Activated CD4-positive, alpha-beta memory T cell treated with anti-CD3 and anti-CD28 coated beads for 36 hours (primary cell): ENCODE measurements at regions not wholly inside any gene's neighbourhood (a gene's known extent, or its start where the extent isn't known, plus 50 kb on each side); places are given as distances from the start of the nearest gene placed in this dataset.
A peak's percentile ranks its signal among the peaks of the same experiment; 100 is the strongest.

ENCODE experiments used
- CTCF ChIA-PET: fragments of 350-600 bp; sonication (Branson Sonifier 250); formaldehyde crosslinking; loops from one replicate; lab custom pipeline; 2021; ENCODE audit warnings: antibody characterized with exemption, inconsistent platforms; lab: Charles Lee
- POLR2A ChIA-PET: fragments of 350-600 bp; sonication (Branson Sonifier 250); formaldehyde crosslinking; loops from one replicate; lab custom pipeline; 2021; ENCODE audit warnings: antibody characterized with exemption; lab: Charles Lee
- DNase-seq: peaks from one replicate; pipeline ENCODE4 v3.0.0-alpha.2; 2020
- H3K27ac Mint-ChIP-seq: one replicate; pipeline ENCODE4 v1.8.0; 2021; ENCODE audit warnings: mixed read lengths
- H3K27me3 Mint-ChIP-seq: one replicate; pipeline ENCODE4 v1.8.0; 2021; ENCODE audit warnings: mixed read lengths
- H3K36me3 Mint-ChIP-seq: one replicate; pipeline ENCODE4 v1.8.0; 2021; ENCODE audit warnings: mixed read lengths
- H3K4me1 Mint-ChIP-seq: one replicate; pipeline ENCODE4 v1.8.0; 2021; ENCODE audit warnings: low read depth, mixed read lengths
- H3K4me3 Mint-ChIP-seq: one replicate; pipeline ENCODE4 v1.8.0; 2021; ENCODE audit warnings: mild to moderate bottlenecking, mixed read lengths
- H3K9me3 Mint-ChIP-seq: one replicate; pipeline ENCODE4 v1.8.0; 2021; ENCODE audit warnings: mixed read lengths
- intact Hi-C: fragments of 100-400 bp; cut with micrococcal nuclease; formaldehyde crosslinking; loops from one replicate; pipeline ENCODE4 v1.15.1; 2023

DNA sequence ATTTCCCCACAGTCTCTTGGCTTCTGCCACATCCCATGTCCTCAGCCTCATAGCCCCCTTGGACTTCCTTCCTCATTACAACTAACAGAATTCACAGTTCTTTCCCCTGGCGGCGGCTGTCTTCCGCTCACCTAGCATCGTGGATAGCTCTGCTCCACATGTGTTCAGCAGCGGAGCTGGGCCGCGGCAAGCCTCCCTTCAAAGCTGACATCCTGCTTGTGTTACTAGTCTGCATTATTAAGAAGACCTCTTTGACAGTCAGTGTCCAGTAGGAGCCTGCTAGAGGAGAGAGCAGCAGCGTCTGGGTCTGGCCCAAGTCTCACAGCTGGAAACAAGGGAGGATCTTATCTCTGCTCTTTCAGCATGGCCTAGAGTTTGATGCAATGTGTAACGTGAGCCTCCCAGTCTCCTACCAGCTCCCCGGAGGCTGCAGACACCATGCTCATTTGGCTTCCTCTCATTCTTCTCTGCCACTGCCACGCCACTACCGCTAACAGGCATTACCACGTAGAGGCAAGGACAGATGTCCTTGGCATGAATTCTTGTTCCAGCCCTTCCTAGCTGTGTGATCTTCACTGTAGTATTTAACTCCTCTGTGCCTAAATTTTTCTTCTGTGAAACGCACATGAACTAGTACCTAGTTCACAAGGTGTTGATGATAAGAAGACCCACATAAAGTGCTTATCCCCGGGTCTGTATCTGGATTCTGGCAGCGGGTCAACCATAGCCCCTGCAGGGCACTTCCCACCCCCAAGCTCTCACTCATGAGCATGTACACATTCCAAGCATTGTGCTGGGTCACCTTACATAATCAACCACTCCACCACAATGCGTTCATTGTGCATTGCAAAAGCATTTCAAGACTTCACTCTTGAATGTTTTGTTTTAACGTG lies 107.1 kb upstream of the BACH2 start:
- H3K4me3 Mint-ChIP-seq, result peak overlapping the region; percentile 64
- ChIA-PET CTCF (interaction anchor here (0.9 to 3.2 kb wide), 6 partner anchors 8 to 117 kb away, joined by 3 to 13 read pairs (median 7); no protein-coding TSS in a partner anchor), POLR2A (interaction anchor here (1.1 to 8.7 kb wide), 5 partner anchors 22 to 75 kb away, joined by 3 to 98 read pairs (median 56); no protein-coding TSS in a partner anchor)
- intact Hi-C loops, result loop anchor here (10.0 kb wide), 1 partner anchor 579 kb away; the partner anchor contains the start of gene CASP8AP2
- H3K9me3 Mint-ChIP-seq, result no peaks in the 10 kb centered on the region
- H3K27ac Mint-ChIP-seq, result peak overlapping the region; percentile 93
- no peaks in the 10 kb centered on the region for H3K27me3 Mint-ChIP-seq
- DNase-seq, result no peak
- H3K4me1 Mint-ChIP-seq, result peaks cover 81% of the 10 kb centered on the region
- peaks cover 20% of the 10 kb centered on the region for H3K36me3 Mint-ChIP-seq

DNA sequence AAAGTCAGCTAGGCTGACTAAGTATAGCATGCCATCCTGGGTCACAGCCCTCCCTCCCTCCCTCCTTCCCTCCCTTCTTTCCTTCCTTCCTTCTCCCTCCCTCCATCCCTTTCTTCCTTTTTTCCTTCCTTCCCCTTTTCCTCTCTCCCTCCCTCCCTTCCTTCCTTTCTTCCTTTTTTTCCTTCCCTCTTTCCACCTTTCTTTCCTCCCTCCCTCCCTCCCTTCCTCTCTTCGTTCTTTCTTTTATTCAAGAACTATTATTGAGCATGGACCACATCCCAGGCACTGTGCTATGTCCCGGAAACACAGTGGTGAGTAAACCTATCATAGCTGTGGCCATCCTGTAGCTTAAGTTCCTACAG lies 106.2 kb upstream of the BACH2 start:
- Mint-ChIP-seq H3K27me3 (no peaks in the 10 kb centered on the region), H3K36me3 (peaks cover 20% of the 10 kb centered on the region), H3K27ac (peak overlapping the region; percentile 93), H3K4me3 (peak overlapping the region; percentile 64), H3K9me3 (no peaks in the 10 kb centered on the region), H3K4me1 (peaks cover 88% of the 10 kb centered on the region)
- ChIA-PET POLR2A (interaction anchor here (0.7 to 8.7 kb wide), 12 partner anchors 10 to 118 kb away, joined by 3 to 127 read pairs (median 6); no protein-coding TSS in a partner anchor), CTCF (interaction anchor here (0.8 to 3.2 kb wide), 9 partner anchors 9 to 129 kb away, joined by 3 to 13 read pairs (median 3); no protein-coding TSS in a partner anchor)
- no peak for DNase-seq
- intact Hi-C loops, result loop anchor here (1.0 to 10.0 kb wide), 5 partner anchors 8 to 578 kb away; partner anchors contain the start of gene CASP8AP2

DNA sequence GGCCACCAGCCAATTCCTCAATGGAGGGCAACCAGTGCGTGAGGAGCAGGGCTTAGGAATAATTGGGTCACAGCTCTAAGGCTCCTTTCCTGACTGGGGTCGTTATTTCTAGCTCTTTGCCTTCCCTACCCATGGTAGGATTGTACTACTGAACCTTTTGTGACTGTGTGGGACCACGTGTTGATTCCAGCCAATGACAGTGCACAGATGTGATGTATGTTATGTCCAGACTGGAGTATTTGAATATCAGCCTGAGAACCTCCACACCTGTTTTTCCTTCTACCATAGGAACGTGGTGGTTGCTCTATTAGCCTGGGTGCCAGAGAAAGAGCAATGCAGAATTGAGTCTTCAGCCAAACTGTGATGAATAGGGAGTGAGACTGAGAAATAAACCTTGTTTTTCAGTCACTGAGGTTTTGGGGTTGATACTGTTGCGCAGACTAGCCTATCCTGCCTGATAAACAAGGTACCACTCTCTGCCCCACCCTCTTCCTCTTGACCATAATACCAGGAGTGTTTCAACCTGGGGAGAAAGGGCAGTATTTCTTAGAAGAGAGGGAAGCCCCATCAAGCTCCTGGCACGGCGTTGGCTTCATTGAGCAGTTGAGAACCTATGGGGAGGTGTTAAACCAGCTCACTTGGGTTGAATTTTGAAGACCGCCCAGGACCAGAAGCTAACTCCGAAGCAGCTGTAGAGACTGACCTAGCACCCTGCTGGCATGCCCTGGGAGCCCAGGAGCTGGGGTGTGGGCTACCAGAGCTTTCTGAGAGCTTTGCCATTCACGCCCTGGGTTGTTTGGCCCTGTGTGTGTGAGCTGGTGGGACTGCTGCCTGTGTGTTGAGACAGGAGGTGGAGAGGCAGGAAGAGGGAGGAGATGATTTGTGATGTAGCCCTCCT lies 105.5 kb upstream of the BACH2 start:
- CTCF ChIA-PET, result interaction anchor here (0.8 to 3.2 kb wide), 12 partner anchors 9 to 221 kb away, joined by 3 to 13 read pairs (median 3); no protein-coding TSS in a partner anchor
- Mint-ChIP-seq H3K27ac (peak overlapping the region; percentile 93), H3K27me3 (no peaks in the 10 kb centered on the region), H3K4me3 (peak overlapping the region; percentile 64), H3K9me3 (no peaks in the 10 kb centered on the region), H3K36me3 (peaks cover 16% of the 10 kb centered on the region), H3K4me1 (peaks cover 88% of the 10 kb centered on the region)
- POLR2A ChIA-PET, result interaction anchor here (0.7 to 8.7 kb wide), 16 partner anchors 10 to 447 kb away, joined by 3 to 127 read pairs (median 4); no protein-coding TSS in a partner anchor
- intact Hi-C loops, result loop anchor here (1.0 to 10.0 kb wide), 5 partner anchors 9 to 577 kb away; partner anchors contain the start of gene CASP8AP2
- DNase-seq, result peak; percentile 74

GRCh38 chr6:90399970-90400369 lies 103.3 kb upstream of the BACH2 start:
- CTCF ChIA-PET, result interaction anchor here (0.9 to 4.6 kb wide), 6 partner anchors 15 to 113 kb away, joined by 3 to 36 read pairs (median 5); no protein-coding TSS in a partner anchor
- peaks cover 13% of the 10 kb centered on the region for H3K36me3 Mint-ChIP-seq
- intact Hi-C loops, result loop anchor here (2.0 to 10.0 kb wide), 6 partner anchors 49 to 575 kb away; partner anchors contain the start of gene CASP8AP2
- peaks cover 91% of the 10 kb centered on the region for H3K4me1 Mint-ChIP-seq
- POLR2A ChIA-PET, result interaction anchor here (1.0 to 8.7 kb wide), 10 partner anchors 7 to 321 kb away, joined by 3 to 127 read pairs (median 42); no protein-coding TSS in a partner anchor
- no peaks in the 10 kb centered on the region for H3K9me3 Mint-ChIP-seq
- no peaks in the 10 kb centered on the region for H3K27me3 Mint-ChIP-seq
- DNase-seq, result peak; percentile 72
- H3K4me3 Mint-ChIP-seq, result peak overlapping the region; percentile 71
- peak overlapping the region; percentile 93 for H3K27ac Mint-ChIP-seq

- intact Hi-C loops, result loop anchor here (1.0 to 5.0 kb wide), 17 partner anchors 8 to 443 kb away; no protein-coding TSS in a partner anchor
- POLR2A ChIA-PET, result interaction anchor here (0.6 to 8.7 kb wide), 21 partner anchors 9 to 398 kb away, joined by 3 to 127 read pairs (median 8); no protein-coding TSS in a partner anchor
- peak overlapping the region; percentile 71 for H3K4me3 Mint-ChIP-seq
- H3K36me3 Mint-ChIP-seq, result peaks cover 4% of the 10 kb centered on the region
- no peaks in the 10 kb centered on the region for H3K27me3 Mint-ChIP-seq
- H3K27ac Mint-ChIP-seq, result peak overlapping the region; percentile 93
- no peaks in the 10 kb centered on the region for H3K9me3 Mint-ChIP-seq
- H3K4me1 Mint-ChIP-seq, result peaks cover 92% of the 10 kb centered on the region
- peak; percentile 94 for DNase-seq
- CTCF ChIA-PET, result interaction anchor here (0.7 to 4.6 kb wide), 26 partner anchors 8 to 458 kb away, joined by 3 to 36 read pairs (median 4); no protein-coding TSS in a partner anchor
Observed at GRCh38 chr6:90397929-90398674, 101.5 kb upstream of the BACH2 start.

DNA sequence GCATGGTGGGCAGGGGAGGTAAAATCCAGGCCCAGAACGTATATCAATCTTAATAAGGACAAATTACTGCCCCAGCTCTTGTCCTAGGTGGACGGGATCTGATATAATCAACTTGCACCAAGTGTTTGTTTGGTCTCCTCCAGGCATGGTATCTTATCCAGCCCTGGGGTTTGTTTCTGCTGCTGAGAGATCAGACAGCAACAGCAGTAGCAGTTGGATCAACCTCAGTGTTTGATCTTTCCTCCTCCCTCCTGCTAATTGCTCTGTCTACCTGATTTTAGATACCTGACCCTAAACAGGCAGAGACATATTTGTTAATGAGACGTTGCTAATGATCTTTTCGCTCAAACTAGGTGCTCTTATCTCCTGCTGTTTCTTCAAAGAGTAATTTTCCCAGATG lies 100.4 kb upstream of the BACH2 start:
- Mint-ChIP-seq H3K27ac (peak overlapping the region; percentile 93), H3K4me3 (no peak overlapping the region), H3K27me3 (no peaks in the 10 kb centered on the region), H3K36me3 (peaks cover 2% of the 10 kb centered on the region), H3K9me3 (no peaks in the 10 kb centered on the region), H3K4me1 (peaks cover 86% of the 10 kb centered on the region)
- DNase-seq, result no peak
- ChIA-PET POLR2A (interaction anchor here (1.4 to 8.7 kb wide), 13 partner anchors 9 to 123 kb away, joined by 4 to 127 read pairs (median 25); no protein-coding TSS in a partner anchor), CTCF (interaction anchor here (0.7 to 4.6 kb wide), 13 partner anchors 9 to 457 kb away, joined by 3 to 36 read pairs (median 4); no protein-coding TSS in a partner anchor)
- intact Hi-C loops, result loop anchor here (1.0 to 5.0 kb wide), 2 partner anchors 28 to 165 kb away; no protein-coding TSS in a partner anchor

GRCh38 chr6:90393232-90393884 lies 96.7 kb upstream of the BACH2 start:
- H3K36me3 Mint-ChIP-seq, result no peaks in the 10 kb centered on the region
- peaks cover 78% of the 10 kb centered on the region for H3K4me1 Mint-ChIP-seq
- no peaks in the 10 kb centered on the region for H3K9me3 Mint-ChIP-seq
- intact Hi-C loops, result loop anchor here (1.0 to 5.0 kb wide), 5 partner anchors 24 to 451 kb away; no protein-coding TSS in a partner anchor
- H3K4me3 Mint-ChIP-seq, result no peak overlapping the region
- POLR2A ChIA-PET, result interaction anchor here (0.7 to 1.8 kb wide), 8 partner anchors 8 to 232 kb away, joined by 3 to 5 read pairs (median 3); no protein-coding TSS in a partner anchor
- no peaks in the 10 kb centered on the region for H3K27me3 Mint-ChIP-seq
- CTCF ChIA-PET, result interaction anchor here (0.5 to 3.5 kb wide), 57 partner anchors 9 to 520 kb away, joined by 3 to 50 read pairs (median 4); partner anchors contain the start of gene BACH2
- peak; percentile 85 for DNase-seq
- H3K27ac Mint-ChIP-seq, result peak overlapping the region; percentile 71

DNA sequence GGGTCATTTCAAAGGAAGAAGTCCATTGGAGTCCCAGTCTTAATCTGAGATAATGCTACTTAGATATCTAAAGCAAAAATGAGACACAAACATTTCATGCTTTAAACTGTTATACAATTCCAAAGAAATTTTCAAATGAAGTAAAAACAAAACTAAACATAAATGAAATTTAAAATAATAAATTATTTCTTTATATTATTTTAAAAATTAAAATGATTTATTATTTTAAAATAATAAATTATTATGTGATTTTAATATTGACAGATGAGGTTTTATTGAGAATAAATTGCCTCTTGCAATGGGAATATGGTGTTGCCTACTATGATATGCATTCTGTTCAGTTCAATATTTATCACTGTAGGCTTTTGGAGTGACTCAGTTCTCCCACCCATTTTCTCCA lies 93.7 kb upstream of the BACH2 start:
- Mint-ChIP-seq H3K4me1 (peaks cover 63% of the 10 kb centered on the region), H3K36me3 (no peaks in the 10 kb centered on the region), H3K27ac (no peak overlapping the region), H3K4me3 (no peak overlapping the region), H3K9me3 (no peaks in the 10 kb centered on the region), H3K27me3 (no peaks in the 10 kb centered on the region)
- no peak for DNase-seq
- intact Hi-C loops, result loop anchor here (5.0 kb wide), 1 partner anchor 448 kb away; no protein-coding TSS in a partner anchor
- ChIA-PET POLR2A (interaction anchor here (1.0 to 3.0 kb wide), 3 partner anchors 35 to 106 kb away, joined by 3 to 13 read pairs (median 4); partner anchors contain the start of gene BACH2), CTCF (interaction anchor here (1.2 to 3.1 kb wide), 2 partner anchors 12 to 89 kb away, joined by 3 to 12 read pairs; no protein-coding TSS in a partner anchor)

- no peaks in the 10 kb centered on the region for H3K9me3 Mint-ChIP-seq
- H3K27me3 Mint-ChIP-seq, result no peaks in the 10 kb centered on the region
- H3K27ac Mint-ChIP-seq, result peak overlapping the region; percentile 86
- no peaks in the 10 kb centered on the region for H3K36me3 Mint-ChIP-seq
- CTCF ChIA-PET, result interaction anchor here (0.7 to 3.1 kb wide), 13 partner anchors 9 to 448 kb away, joined by 3 to 12 read pairs (median 4); no protein-coding TSS in a partner anchor
- peaks cover 51% of the 10 kb centered on the region for H3K4me1 Mint-ChIP-seq
- peak; percentile 84 for DNase-seq
- no peak overlapping the region for H3K4me3 Mint-ChIP-seq
- POLR2A ChIA-PET, result interaction anchor here (0.8 to 3.0 kb wide), 14 partner anchors 9 to 169 kb away, joined by 3 to 17 read pairs (median 4); partner anchors contain the start of gene BACH2
- intact Hi-C loops, result loop anchor here (1.0 kb wide), 6 partner anchors 19 to 114 kb away; no protein-coding TSS in a partner anchor
Observed at GRCh38 chr6:90388395-90388794, 91.8 kb upstream of the BACH2 start.
